HG02623 (cell line): ENCODE measurements at regions not wholly inside any gene's neighbourhood (a gene's known extent, or its start where the extent isn't known, plus 50 kb on each side); places are given as distances from the start of the nearest gene placed in this dataset.
"Not testable (repeated sequence)": the region's sequence is repeated elsewhere in the genome, so short reads cannot be mapped to it uniquely, and the experiment has no call there.

Experiments used
- ATAC-seq: cut with Tn5 transposase; IDR thresholded peaks from one replicate; pipeline ENCODE4 v1.9.1; 2021; ENCODE audit warnings: moderate library complexity; ENCODE audit not compliant: unreplicated experiment

DNA sequence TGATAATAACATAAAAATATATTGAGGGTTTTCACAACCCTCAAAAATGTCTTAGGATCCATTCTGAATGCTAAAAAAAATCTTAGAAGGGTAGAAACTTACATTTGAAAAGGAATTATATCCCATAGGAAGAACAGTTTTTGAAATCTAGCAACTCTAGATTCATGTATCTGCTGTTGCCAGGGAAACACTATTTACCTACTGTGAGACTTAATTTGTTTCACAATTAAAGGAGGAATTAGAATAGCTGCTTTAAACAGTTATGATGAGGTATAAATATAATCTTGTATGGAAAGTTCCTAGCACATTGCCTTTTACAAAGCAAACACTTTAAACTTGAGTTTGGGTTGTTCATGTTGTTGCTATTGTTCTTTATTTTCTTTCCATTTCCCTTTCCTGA, 988.2 kb downstream of the SUCLG1 start:
- ATAC-seq, result no peak

DNA sequence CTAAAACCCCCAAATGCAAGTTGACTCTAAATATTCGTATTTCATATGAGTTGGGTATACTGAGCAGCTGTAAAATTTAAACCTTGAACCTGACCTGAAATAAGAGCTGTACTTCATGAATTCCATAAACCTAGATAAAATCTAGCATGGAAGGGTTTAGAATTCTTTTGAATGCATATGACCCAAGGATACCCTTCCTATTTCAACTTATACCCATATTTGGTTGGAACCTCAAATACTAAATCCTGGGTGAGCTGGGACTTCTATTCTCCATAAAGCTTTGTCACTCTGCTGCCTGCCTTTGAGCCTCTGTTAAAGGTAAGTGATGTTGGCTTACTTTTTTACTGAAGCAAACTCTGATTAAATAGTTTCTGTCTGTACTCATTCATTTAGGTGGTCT, 994.6 kb downstream of the SUCLG1 start:
- no peak for ATAC-seq

DNA sequence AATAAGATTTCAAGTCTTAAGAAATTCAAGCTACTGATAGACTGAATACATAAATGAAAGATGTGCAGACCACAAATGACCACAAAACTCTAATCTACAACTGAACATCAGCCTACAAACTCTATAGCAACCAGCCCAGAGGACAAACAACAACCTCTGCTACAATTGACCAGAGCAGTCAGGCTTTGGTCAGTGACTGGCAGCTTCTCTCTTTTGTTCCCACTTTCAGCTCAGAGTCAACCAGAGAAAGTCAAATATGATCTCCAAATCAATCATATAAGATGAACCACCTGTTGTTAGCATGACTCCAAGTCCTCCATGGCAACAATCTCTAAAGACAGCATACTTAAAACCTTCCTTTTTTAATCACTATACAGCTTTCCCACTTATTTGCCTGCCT, 996.2 kb downstream of the SUCLG1 start:
- no peak for ATAC-seq

DNA sequence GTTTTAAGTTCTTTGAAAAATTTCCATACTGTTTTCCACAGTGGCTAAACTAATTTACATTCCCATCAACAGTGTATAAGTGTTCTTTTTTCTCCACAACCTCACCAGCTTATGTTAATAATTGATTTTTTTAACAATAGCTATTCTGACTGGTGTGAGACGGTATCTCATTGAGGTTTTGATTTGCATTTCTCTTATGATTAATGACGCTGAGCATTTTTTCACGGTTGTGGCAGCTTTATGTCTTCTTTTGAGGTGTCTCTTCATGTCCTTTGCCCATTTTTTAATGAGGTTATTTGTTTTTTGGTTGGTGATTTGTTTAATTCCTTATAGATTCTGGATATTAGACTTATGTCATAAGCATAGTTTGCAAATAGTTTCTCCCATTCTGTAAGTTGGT, 997.9 kb downstream of the SUCLG1 start:
- no peak for ATAC-seq

DNA sequence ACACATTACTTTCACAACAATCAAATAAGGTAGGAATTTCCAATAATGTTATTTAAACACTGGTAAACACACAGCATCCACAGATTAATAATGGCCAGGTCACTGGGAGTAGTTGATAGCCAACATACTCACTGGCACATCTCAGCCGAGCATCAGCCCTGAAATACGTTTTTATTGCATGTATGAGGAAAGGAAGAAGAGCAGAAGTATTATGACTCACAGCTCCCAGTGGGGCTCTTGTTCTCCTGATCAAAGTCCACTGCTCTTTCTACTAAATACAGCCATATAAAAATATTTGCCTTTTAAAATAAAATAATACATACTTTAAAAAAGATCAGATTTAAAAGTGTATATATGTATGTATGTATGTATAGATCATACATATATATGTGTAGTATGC, 999.6 kb downstream of the SUCLG1 start:
- ATAC-seq, result no peak

DNA sequence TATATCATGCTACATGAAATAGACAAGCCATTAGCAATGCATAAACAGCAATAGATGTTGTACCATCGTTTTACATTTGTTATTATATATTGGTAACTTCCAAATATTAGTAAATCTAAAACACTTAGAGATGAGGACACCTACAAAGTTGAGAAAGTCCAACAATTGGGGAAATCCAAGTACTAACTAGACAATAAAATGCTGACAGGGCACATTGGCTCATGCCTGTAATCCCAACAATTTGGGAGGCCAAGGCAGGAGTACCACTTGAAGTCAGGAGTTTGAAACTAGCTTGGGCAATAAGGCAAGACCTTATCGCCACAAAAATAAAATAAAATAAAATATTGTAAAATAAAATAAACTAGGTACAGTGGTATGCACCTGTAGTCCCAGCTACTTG, 1023.1 kb downstream of the SUCLG1 start:
- no peak for ATAC-seq

DNA sequence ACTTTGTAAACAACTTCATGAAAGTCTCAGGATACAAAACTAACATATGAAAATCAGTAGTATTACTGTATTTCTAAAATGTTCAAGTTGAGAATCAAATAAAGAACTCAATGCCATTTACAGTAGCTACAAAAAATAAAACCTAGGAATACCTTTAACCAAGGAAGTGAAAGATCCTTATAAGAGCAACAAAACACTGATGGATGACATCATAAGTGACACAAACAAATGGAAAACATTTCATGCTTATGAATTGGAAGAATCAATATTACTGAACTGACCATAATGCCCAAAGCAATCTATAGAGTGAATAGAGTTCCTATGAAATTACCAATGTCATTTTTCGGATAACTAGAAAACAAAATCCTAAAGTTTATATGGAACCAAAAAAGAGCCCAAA, 1038.1 kb downstream of the SUCLG1 start:
- no peak for ATAC-seq

DNA sequence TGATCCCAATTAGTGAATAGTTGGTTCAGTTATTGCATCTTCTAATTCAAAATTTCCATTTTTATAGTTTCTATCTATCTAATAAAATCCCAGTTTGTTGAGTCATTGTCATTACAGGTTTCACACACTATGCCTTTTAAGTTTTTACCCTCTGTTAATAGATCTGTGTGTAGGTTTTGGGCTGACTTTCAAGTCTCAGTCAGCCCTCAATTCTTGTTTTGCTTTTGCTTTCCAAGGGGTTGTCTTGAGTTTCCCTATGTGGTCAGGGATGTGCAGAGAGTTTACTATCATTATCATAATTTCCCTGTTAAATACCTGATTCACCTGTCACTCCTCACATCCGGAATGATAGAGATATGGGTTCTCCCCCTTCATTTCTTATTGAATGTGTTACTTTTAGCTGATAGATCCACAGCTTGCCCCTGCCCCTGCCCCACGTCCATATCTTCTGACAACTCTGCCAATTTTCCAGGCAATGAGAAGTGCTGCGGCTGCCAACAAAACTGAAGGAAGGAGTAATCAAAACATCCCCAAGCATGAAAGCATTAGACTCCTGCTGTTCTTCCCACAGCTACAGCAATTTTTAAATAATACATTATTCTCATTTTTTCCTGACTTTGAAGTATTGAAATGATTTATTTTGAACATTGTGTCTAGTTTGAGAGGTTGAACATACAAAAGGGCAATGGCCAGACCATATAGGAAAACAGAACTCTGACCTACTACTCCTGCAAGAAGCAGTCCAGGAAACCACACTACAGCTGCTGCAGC, 1064.8 kb downstream of the SUCLG1 start:
- ATAC-seq, result no peak

DNA sequence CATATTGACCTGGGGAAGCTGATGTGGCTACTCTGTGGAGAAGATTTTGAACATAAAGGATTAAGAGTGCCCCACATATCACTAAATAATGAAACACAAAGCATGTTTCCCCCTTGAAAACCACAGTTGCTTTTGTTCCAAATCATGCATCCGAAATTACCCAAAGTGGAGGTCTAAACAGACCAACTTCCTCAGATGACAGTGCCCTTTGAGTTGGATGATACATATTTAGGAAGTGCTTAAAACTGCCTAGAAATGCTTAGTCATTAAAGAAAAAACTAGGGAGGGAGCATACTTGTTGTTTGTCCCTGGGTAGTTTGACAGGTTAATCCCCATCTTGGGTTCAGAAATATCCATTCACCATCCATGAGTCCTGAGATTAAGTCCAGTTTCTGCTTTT, 1070.3 kb downstream of the SUCLG1 start:
- no peak for ATAC-seq

DNA sequence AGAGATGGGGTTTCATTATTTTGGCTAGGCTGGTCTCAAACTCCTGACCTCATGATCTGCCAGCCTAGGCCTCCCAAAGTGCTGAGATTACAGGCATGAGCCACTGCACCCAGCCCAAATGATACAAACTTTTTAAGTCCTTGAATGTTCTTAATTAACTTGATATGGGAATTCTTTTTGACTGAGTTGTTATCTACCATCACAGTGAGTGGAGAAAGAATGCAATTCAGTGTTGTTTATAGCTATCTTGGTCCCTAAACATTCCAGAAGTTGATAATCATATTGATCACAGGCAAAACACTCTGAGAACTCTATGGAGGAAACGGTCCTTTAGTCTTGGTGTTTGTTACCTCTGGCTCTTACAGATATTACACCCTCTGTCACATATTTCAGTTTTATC, 1072.5 kb downstream of the SUCLG1 start:
- ATAC-seq, result no peak

DNA sequence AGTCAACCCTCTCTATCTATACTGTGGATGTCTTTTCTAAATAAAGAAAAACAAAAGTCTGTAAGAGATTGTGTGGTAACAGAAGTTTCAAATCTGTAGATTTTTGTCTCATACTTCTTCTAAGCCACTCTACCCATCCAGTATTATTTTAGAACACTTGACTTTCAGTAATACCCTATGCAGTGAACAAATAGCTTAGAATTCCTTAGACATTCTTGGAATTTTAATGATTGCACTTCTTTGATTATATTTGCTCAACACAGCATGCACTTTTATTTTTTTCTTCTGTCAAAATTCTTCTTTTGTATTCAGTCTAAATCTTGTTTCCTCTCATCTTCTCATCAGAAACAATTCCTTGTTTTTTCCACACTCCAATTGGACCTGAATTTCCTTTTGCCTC, 1080.2 kb downstream of the SUCLG1 start:
- no peak for ATAC-seq

DNA sequence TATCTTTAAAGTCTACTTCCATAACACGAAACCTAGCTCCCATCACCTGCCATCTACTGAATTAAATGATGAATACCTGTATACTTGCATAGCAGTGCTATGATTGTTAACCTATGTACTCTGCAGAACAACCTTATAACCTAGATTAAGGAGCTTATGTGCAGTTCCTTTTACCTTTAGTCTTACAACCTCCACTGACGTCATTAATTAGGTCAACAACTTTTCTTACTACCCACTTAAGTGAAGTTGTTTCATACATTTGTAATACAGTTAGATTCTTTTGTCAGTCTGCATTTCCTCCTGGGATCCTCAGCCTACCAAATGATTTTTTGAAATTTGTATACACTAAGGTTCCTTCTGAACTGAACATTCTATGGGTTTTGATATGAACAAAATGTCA, 1082.3 kb downstream of the SUCLG1 start:
- ATAC-seq, result no peak

DNA sequence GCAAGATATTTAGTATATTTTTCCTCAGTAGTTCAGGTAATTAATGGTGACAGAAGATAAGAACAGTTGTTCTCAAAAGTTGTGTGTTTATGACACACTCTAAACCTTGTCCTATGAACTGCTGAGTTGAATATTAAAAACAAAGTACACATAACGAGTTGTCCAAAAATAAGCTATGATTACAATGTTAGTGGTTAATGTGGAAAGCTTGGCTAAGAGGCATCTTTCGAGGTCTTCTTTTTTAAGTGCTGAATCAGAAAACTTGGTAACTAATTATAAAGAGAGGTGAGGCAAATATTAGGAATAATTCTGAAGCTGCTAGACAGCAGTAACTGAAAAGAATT, 1088.7 kb downstream of the SUCLG1 start:
- ATAC-seq, result no peak

DNA sequence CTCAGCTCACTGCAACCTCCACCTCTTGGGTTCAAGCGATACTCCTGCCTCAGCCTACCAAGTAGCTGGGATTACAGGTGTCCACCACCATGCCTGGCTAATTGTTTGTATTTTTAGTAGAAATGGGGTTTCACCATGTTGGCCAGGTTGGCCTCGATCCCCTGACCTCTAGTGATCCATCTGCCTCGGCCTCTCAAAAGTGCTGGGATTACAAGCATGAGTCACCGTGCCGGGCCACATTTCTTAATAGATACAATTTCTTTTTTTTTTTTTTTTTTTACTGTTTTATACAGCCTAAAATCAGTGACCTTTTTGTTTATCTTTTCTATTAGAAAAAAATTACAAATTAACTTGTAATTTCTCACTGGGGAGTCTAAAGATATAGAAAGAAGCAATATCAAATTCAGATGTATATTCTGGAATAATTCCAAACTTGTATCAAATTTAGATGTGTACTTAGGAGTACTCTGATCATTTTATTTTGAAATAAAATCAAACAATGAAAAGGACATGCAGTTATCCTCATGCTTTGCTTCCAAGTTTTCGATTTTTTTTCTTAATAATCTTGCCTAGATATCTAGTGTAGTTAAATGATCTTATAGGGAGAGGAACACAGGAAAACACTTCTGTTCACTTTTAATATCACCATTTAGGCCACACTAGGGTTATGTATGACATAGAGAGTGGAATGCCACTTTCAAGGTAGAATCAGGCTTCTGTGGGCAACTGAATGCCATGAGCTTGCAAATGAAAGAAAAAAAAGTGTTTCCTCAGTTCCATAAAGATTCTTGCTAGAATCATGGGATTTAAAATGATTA, 1089.3 kb downstream of the SUCLG1 start:
- ATAC-seq, result no peak

DNA sequence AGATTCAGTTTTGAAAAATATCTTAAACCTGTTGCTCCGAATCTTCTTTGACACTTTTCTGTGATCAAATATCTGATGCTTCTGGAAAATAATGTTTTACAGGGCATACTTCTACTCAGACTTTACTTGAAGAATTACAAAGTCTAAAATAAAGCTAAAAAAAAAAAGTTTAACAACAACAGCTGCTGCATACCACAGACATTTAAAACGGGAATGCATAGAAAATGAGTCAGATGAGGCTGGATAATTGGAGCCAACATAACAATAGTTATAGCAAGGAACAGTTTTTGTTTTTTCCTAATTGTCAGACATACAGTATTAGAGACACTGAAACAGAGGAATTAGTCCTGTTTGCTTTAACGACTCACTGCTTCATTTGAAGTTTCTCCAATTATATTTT, 1090.2 kb downstream of the SUCLG1 start:
- ATAC-seq, result no peak

DNA sequence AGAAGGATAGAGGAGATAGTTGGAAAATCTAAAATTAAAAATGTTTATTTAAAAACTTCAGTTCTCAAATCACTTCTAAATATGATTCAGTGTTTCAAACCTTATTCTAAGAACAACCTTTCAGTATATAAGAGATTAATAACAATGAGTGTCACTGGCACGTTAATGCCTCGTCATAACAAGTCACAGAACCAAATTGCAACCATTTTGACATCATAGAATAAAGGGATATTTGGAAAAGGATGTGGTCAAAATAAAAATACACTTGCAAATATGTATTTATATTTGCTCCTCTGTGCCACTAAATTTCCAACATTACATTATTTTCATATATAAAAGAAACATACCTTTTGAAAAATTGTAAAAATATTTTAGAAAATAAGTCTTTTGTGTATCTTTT, 1090.6 kb downstream of the SUCLG1 start:
- ATAC-seq, result no peak

DNA sequence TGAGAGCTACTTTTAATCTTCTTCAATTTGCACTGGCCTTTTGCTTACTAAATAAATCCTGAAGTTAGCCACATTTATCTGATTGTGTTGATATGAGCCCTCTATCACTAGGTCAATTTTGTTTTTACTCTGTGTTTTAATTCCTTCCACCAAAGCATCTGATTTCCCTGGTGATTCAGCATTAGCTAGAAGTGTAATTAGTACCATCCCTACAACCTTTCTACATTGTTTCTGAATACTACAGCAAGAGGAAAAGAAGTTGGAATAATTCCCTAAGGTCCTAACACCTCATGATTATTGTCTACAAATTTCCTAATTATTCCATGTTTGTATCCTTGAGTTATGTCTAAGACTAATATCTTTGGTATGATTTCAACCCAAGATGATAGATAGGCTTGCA, 1093.6 kb downstream of the SUCLG1 start:
- no peak for ATAC-seq

DNA sequence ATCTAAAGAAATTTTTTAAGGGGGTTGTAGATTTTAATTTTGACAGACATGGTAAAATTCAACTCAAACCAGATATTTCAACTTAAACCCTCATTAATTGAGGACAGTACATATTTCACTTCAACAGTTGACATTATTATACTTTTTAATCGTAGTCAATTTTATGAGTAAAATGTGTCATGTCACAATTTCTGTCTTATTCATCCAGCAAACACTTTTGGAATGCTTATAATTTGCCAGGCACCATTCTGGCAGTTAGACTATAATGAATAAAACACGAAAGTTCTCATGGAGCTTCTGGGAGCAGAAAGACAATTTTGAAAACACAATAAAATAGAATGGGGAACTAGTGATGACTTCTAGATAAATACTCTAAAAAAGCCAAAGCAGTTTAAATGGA, 1094.8 kb downstream of the SUCLG1 start:
- no peak for ATAC-seq

DNA sequence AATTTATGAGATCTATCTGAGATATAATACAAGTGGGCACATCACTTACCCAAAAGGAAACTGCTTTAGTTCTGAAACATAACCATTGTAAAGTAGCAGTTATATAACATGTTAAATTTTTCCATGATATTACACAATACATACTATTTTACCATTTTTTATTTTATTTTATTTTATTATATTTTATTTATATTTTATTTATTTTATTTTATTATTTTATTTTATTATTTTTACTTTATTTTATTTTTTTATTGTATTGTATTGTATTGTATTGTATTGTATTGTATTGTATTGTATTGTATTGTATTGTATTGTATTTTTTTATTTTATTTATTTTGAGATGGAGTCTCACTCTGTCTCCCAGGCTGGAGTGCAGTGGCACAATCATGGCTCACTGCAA, 1095.9 kb downstream of the SUCLG1 start:
- ATAC-seq, result not testable (repeated sequence)

DNA sequence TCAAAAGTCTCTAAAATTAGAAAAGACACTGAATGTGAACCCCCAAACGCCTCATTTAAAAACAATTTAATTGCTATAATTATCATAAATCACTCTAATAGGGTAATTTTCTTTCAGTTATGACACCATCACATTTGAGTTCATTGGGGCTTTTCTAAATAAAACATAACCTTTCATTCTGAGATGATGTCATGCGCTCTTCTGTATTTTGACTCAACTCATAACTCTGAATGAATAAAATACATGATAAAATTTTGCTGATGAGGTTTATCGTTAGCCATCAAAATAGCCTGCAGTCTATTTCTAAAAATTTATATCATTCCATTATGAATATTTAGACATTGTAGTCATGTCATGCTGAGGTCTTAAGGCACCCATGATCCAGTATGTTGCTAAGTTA, 1099.7 kb downstream of the SUCLG1 start:
- no peak for ATAC-seq

DNA sequence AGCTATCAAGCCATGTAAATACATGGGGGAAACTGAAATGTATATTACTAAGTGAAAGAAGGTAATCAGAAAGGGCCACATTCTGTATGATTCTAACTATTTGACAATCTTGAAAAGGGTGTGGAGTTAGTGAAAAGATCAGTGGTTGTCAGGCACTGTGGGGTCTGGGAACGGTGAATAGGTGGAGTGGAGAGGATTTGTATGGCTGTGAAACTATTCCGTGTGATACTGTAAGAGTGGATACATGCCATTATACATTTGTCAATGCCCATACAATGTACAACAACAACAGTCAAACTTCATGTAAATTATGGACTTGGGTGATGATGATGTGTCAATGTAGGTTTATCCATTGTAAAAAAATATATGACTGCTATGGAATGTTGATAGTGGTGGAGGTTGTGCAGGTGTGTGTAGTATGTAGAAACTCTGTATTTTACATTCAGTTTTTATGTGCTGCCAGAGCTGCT, 1116.2 kb downstream of the SUCLG1 start:
- no peak for ATAC-seq

DNA sequence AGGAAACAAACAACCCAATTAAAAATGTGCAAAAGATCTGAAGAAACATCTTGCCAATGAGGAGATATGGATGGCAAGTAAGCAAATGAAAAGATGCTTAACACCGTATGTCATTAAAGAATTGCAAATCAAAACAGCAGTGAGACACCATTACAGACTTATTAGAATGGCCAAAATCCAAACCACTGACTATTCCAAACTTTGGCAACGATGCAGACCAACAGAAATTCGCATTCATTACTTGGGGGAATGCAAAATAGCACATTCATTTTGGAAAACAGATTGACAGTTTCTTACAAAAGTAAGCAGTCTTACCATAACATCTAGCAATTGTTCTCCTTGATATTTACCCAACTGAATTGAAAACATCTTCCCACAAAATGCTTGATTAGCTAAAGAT, 1118.7 kb downstream of the SUCLG1 start:
- ATAC-seq, result no peak
